ENCODE measurements at regions not wholly inside any gene's neighbourhood (a gene's known extent, or its start where the extent isn't known, plus 50 kb on each side); places are given as distances from the start of the nearest gene placed in this dataset.
"Not testable (repeated sequence)": the region's sequence is repeated elsewhere in the genome, so short reads cannot be mapped to it uniquely, and the experiment has no call there.

DNA sequence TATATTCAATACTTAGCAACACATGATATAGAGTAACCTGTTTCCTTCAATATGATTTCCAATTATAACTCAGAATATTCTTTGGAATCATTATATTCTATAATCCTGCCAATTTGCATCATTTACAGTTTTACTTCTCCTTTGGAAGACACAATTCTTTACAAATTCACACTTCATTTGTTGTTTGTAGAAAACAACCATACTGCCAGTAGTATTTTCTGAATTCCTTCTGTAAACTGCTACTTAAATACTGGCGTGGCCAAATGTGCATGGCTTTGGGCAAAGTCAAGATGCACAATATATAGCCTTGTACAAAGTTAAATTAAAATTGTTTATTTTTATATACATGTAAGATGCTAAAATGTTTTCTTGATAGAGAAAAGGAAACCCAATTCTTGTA is 687.1 kb upstream of the NEGR1 start:
- DNase-seq (ENCODE audit: low spot score), result no peak
- no peak for FAIRE-seq

DNA sequence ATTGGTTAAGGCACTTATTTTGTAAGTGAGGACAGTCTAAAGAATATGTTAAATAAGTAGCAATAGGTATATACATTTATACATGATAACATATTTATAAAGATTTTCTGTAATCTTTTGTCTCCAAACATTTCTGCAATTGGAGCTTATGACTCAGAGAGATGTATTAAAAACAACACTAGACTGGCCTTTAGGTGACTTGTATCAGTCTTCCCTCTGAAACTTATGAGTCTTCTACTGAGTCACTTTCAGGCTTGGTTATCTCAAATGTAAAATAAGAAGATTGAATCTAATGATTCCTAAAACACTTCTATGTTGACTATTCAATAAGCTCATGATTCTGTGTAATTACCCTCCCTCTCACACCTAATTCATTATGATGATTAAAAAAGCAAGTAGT is 672.6 kb upstream of the NEGR1 start:
- FAIRE-seq, result no peak
- no peak for DNase-seq (ENCODE audit: low spot score)

DNA sequence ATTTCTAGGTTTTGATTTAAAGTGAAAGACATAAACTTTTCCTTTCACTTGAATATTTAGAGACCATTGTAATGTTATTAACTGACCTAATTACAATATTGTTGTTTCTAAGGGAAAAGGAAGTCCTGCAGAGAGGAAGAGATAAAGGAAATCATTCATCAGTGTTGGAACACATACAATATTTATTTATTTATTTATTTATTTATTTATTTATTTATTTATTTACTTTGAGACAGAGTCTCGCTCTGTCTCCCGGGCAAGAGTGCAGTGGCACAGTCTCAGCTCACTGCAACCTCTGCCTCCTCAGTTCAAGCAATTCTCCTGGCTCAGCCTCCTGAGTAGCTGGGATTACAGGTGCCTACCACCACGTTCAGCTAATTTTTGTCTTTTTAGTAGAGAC is 668.6 kb upstream of the NEGR1 start:
- not testable (repeated sequence) for FAIRE-seq; DNase-seq (ENCODE audit: low spot score)

DNA sequence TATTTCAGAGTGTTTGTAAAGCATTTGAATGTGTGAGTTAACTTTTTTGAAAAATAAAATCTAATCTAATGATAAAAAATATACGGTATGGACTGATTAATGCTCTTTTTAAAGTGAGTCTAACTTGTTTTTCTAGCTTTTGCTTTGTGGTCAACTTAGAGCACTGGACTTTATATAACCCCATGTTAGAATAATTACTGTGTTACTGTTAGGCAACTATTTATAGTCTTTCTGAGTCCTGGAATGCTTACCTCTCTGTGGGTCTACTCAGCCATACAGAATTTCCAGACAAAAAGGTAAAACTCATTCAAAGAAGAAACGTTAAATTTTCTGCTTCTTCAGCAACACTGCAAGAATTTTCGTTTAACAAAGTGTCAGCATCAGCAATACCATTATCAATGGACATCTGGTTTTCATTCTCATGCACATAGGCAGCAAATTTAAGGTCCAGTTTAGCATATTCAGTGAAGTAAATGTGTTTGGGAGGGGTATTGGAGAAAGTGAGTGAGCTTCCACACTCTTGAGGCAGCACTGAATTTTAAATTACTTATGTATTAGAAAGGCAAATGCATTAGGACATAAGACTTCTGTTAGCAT is 664.7 kb upstream of the NEGR1 start:
- no peak for FAIRE-seq
- DNase-seq (ENCODE audit: low spot score), result no peak

DNA sequence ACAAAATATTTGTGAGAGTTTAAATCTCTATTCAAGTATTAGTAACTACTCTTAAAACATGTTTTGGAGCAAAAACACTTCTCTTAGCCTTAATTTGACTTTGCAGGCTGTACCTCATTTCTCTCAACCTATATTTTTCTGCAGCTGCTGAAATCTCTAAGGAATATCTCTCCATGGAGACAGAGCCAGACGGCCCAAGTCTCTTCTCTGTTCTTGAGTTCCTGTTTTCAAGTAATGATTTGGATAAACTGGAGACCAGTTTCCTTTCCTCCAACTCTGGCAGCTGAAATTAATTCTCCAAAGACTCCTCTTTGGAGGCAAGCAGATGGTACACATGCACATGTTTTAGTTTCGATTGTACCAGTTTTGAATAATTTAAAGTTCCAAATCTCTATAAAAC is 659.7 kb upstream of the NEGR1 start:
- DNase-seq (ENCODE audit: low spot score) (no peak), FAIRE-seq (no peak)

DNA sequence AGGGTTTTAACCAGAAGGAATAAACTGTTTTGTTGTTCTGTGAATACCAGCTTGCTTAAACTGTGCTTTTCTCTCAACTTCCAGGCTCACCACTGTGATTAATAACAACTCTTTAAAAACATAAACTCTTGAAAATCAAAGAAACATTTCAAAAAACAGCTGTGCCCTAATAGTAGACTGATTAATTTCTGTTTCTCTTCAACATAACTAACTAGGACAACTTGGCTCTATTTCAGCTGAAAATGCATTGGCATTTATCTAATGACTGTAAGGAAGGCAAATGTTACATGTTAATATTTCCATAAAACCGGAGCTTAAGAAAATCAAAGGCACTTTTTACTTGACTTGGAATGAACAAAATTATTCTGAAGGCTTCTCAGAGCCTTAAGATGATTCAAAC is 656.1 kb upstream of the NEGR1 start:
- DNase-seq (ENCODE audit: low spot score) (no peak), FAIRE-seq (no peak)

DNA sequence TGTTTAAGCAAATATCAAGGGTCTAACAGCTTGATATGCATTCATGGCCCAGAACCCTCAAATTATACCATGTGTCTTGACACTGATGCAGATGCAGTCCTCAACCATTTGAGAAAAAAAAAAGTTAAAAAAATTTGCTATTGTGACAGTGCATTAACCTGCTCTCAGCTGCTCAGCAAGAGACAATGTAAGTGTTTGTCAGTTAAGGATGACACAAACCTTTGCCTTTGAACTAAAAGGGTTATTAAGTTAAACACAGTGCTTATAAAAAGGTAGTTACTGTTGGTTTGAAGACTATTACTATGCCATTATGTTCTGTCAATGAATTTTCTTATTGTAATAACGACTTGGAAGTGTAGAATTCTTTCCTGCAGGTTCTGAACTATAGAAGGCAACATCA is 655.6 kb upstream of the NEGR1 start:
- FAIRE-seq, result no peak

DNA sequence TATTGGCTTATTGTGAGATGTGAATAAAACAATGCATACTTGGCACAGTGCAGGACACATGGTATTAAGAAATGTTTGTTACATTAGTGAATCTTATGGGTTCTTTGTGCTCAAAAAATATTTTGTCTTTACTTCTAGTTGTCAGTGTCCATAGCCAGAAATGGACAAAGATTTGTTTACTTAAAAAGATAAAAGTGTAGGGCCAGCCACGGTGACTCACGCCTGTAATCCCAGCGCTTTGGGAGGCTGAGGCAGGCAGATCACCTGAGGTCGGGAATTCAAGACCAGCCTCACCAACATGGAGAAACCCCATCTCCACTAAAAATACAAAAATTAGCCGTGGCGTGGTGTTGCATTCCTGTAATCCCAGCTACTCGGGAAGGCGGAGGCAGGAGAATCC is 654.6 kb upstream of the NEGR1 start:
- no peak for DNase-seq (ENCODE audit: low spot score)
- FAIRE-seq, result no peak

More for the DNA sequence above, 655.6 kb upstream of the NEGR1 start:
- DNase-seq (ENCODE audit: low spot score), result no peak

DNA sequence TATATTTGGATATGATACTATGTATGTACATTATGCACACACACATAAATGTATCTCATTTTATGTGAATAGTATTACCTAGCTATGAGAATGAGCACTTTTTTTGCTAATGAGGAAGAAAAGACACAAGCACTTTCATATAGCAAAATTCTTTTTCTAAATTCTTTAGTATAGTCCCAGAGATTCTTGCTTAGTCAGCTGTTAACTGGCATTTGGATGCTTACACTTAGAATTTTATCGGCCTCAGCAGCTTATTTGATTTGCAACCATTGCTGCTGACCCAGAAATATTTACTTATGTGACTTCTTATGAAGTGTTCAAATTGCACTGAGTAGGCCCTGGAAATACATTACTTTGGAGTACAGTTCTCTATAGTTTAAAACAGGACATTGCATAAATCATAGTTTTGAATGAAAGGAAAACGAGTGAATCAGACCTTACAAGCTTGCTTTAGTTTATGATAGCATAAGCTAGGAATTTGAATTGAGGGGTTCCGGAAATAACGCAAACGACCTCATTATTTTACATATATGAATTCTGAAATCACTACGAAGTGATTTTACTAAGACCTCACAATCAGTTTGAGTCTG is 653.9 kb upstream of the NEGR1 start:
- DNase-seq (ENCODE audit: low spot score) (no peak), FAIRE-seq (no peak)

DNA sequence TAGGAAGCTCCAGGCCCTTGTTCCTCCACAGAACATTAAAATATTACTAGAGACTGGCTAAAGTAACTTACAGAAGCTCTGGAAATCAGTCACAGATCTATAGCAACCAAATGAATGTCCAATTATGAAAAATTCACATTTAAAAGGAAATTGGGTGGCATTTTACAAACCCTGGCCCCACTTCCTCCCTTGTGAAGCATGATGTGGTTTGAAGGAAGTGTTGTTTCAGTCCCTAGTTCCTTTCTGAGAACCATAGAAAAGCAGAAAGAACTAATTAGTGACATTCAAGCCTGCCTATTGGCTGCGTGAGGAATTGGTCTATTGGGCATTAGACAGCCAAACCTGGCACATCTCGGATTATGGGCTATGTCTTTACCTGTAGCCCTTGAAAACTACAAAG is 649.7 kb upstream of the NEGR1 start:
- DNase-seq (ENCODE audit: low spot score), result no peak

DNA sequence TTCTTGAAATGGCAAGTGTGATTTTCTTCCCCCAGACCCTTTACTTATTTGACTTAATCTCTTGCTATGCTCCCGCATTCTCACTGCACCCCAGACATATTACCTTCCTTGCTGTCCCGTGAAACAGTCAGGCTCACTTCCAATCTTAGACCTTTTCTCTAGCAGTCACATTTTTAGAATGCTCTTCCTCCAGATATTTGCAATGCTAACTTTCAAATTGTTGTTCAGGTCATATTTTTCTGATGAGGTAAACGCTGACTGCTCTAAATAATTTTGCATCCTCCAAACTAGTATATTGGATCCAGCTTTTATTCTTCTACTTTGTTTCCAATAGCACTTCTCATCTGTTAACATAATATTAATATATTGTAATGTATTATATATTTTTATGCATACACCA is 648.2 kb upstream of the NEGR1 start:
- no peak for DNase-seq (ENCODE audit: low spot score)
- FAIRE-seq, result no peak

More for the DNA sequence above, 649.7 kb upstream of the NEGR1 start:
- FAIRE-seq, result no peak

DNA sequence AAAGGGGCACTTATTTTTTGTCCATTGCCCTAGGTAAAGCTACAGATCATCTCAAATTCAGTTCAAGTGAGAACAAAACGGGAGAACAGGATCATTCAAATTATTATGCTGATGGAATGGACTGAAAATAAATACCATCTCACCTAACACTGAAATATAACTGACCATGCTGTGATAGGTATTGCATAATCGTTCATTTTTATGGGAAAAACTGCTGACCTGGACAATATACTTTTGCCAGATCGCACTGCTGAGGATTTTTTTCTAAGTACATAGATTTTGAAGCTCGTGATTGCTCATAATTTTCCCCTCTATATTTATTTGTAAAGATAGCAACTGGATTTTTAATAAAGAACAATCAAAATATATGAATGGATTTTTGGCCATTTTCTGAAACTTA is 636.6 kb upstream of the NEGR1 start:
- no peak for FAIRE-seq

DNA sequence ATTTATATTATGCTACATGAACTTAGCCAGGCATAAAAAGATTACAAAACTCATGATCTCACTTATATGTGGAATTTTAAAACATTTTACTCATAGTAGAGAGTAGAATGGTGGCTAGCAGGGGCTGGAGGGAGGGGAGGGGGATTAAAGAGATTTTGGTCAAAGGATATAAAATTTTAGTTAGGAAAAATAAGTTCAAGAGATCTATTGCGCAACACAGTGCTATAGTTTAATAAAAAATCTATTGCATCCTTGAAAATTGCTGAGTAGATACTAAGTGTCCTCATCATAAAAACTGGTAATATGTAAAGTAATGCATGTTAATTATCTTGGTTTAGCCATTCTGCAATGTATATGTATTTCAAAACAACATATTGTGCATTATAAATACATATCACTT is 635.6 kb upstream of the NEGR1 start:
- DNase-seq (ENCODE audit: low spot score) (no peak), FAIRE-seq (no peak)

More for the DNA sequence above, 636.6 kb upstream of the NEGR1 start:
- DNase-seq (ENCODE audit: low spot score), result no peak

DNA sequence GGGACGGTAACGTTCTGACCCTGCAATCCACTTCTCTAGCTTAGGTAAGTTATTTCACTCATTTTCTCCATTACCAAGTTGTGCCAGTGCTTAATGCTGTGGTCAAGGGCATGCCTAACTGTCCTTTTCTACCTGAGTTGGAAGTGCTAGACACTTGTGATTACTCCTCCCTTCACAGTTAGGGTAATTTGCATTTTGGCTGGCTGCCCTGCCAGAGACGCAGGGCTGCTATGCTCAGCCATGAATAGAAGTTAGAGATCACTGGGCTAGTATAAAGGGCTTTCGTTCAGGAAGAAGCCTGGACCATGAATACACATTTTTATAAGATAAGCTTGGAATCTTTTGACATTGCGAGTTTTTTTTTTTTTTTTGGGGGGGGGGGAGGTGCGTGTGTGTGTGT is 633.2 kb upstream of the NEGR1 start:
- no peak for DNase-seq (ENCODE audit: low spot score)
- no peak for FAIRE-seq

DNA sequence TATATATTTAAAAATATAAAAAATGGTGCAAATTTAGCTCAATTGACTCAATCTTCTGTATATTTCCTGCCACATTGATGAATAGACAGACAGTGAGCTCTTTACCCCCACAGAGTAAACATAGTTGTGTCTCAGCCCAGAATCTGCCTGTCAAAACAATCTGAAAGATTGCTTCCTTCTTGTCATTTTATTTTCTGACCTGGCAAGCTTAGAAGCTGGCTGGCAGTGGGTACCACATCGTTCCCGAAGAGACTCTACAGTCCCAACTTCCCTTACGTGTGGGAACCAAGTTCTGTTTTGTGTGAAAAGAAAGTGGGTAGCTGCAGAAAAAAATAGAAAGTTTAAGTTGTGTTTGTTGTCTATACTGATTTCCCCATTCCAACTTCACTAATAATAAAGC is 629.3 kb upstream of the NEGR1 start:
- no peak for FAIRE-seq
- no peak for DNase-seq (ENCODE audit: low spot score)

DNA sequence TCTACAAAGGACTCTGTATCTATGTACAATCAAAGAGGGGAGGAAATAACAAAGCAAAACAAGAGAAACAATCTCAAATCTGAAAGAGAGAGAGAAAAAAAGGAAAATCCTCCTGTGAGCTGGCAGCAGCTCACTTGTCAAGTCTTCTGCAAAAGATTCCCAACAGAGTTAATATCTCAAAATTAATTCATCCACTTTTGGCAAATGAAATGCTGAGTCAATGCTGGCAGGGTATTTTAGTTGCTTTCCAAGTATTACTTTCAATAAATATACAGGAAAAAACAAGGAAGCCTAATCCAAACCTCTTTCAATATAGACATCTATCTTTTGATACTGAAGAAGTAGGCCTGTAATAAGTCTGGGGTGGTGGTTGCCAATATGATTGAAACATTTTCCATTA is 613.9 kb upstream of the NEGR1 start:
- DNase-seq (ENCODE audit: low spot score), result no peak
- FAIRE-seq, result no peak

DNA sequence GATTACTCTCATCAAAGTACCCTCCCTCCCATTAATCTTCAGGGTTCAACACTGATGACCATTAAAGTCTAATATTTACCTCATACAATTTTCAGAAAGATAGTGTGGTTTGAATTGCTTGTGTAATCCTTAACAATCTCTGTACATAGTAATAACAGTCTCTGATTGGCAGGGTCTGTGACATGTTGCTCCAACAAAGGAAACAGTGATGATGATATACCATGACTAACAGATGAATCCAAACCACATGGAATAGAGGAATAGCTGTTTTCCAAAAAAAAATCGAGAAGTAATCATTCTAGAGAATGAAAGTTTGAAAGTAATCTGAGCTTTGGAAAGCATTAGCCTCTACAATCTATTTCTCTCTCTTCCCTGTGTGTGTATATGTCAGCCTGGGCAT is 610.1 kb upstream of the NEGR1 start:
- no peak for DNase-seq (ENCODE audit: low spot score)
- FAIRE-seq, result no peak

DNA sequence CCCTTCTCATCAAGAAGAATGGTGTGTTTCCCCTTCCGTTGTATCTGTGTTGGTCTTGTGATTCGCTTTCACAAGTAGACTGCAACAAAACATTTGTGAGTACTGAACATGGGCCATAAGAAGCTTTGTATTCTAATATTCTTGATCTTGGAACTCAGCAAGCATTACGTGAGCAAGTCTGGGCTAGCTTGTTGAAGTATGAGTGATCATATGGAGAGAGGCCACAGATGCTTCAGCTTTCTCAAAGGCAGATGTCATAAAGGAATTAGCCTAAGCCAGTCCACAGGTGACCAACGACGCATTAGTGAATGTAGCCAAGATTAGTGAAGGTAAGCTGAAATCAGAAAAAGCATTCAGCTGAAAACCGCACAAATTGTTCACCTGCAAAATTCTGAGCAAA is 609.6 kb upstream of the NEGR1 start:
- FAIRE-seq (no peak), DNase-seq (ENCODE audit: low spot score) (no peak)

DNA sequence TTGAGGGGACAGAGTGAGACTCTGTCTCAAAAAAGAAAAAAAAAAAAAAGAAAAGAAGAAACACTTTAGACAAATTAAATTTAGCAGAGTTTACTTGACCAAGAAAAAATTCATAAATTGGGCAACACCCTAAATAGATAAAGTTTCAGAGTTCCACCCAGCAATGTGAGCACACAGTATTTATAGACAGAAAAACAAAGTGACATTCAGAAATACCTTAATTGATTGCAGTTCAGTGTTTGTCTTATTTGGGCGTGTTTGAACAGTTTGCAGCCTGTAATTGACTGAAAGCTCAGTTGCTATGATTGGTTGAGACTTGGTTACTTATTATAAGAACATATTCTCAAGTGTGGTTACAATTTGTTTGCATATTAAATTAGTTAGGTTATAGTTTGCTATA is 603.5 kb upstream of the NEGR1 start:
- DNase-seq (ENCODE audit: low spot score), result no peak
- FAIRE-seq, result no peak

DNA sequence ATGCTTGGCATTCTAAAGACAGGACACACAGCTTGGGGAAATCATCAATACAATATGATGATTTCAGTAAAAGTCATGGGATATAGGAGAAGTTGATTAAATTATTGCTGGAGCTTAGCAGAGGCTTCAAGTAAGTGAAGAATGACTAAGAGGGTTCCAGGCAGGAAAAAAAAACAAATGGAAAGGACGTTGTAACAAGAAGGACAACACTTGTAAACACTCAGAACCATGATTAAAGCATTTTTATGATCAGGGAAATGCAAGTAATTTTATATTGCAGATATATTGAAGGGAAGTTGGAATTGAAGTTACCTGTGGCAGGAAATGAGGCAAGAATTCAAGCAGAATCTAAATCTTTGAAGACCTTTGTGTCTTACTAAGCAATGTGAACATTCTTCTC is 602.7 kb upstream of the NEGR1 start:
- DNase-seq (ENCODE audit: low spot score) (no peak), FAIRE-seq (no peak)

DNA sequence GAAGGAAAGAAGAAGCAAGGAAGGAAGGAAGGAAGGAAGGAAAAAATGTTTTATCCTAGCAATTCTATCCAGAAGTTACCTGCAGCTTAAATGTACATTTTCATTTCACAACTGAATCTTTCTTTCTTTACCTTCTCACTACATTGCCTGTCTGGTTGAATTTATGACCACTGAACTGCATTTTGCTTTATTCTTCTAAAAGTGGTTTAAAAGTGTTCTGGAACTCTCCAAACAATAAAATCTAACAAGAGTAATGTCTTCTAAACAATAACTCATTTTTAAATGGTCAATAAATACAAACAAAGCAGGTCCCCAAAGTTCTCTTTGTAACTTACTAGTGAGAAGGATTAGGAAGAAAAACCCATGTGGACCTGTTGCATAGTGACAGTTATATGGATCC is 587.5 kb upstream of the NEGR1 start:
- DNase-seq (ENCODE audit: low spot score), result no peak
- no peak for FAIRE-seq

DNA sequence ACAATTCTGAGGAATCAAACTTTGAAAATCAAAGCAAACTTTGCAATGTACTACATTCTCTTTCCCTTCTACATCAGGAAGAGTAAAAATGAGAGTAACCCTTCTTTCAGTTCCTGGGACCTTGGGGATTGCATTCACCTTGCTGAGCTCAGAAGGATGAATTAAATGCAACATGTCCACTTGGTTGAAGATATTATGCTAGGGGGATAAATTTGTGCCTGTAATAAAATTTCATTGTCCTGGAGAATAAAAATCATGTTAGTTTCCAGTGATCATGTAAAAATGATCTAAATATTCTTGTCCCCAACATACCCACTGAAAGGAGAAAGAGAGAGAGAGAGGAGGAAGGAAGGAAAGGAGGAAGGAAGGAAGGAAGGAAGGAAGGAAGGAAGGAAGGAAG is 587.1 kb upstream of the NEGR1 start:
- no peak for DNase-seq (ENCODE audit: low spot score)
- FAIRE-seq, result no peak

DNA sequence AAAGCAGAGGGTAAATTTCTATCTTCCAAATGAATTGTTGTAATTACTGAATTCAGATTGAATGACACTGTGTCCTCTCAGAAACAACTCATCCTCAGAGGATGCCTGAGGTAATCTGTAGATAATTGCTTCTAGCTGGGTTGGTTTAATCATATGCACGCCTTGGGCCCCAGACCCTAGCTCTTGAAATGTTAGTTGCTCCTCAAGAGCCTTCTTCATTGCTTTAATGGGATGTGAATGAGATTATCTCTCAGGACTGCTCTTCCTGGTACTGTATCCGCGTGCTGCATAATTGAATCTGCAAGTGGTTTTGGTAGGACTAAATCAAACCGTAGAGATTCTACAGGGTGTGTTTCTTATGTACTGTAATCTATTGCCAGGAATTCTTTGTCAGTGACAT is 569.3 kb upstream of the NEGR1 start:
- DNase-seq (ENCODE audit: low spot score) (no peak), FAIRE-seq (no peak)

DNA sequence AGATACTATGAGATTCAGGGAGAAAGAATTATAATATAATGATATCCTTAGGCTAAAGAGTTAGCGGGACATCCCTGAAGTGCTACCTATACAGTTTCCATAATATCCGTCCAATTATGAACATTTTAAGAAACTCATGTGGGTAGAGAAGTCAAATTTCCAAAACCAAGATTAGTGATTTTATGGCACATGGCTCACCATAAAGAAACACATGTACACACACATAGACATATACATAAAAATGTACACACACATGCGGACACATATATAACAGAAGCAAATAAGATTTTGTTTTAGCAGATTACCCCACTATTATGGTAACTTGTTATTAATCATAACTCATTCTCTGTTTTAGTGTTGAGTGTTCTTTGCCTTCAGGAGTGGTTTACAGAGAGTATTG is 566.7 kb upstream of the NEGR1 start:
- FAIRE-seq (no peak), DNase-seq (ENCODE audit: low spot score) (no peak)

Measured in RCC 7860 (cell line).